GM21447 (cell line): ENCODE measurements at regions not wholly inside any gene's neighbourhood (a gene's known extent, or its start where the extent isn't known, plus 50 kb on each side); places are given as distances from the start of the nearest gene placed in this dataset.
"Not testable (repeated sequence)": the region's sequence is repeated elsewhere in the genome, so short reads cannot be mapped to it uniquely, and the experiment has no call there.

Experiments
- ATAC-seq: cut with Tn5 transposase; IDR thresholded peaks from one replicate; pipeline ENCODE4 v1.9.1; 2021; ENCODE audit not compliant: unreplicated experiment

DNA sequence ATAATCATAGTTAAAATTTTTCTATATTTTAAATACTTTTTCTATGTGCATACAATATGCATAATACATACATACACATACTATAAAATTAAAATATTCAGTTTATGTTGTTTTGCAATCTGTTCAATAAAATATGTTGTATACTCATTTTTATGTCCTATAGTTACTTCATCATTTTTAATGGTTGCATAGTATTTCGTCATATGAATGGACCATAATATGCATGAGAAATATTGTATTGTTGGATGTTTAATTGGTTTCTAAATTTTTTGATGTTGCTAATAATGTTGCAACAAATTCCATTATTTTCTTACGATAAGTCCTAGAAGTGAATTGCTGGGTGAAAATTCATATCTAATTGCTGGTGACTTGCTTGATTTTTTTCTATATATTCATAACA, 211.5 kb upstream of the GCFC2 start:
- no peak for ATAC-seq

DNA sequence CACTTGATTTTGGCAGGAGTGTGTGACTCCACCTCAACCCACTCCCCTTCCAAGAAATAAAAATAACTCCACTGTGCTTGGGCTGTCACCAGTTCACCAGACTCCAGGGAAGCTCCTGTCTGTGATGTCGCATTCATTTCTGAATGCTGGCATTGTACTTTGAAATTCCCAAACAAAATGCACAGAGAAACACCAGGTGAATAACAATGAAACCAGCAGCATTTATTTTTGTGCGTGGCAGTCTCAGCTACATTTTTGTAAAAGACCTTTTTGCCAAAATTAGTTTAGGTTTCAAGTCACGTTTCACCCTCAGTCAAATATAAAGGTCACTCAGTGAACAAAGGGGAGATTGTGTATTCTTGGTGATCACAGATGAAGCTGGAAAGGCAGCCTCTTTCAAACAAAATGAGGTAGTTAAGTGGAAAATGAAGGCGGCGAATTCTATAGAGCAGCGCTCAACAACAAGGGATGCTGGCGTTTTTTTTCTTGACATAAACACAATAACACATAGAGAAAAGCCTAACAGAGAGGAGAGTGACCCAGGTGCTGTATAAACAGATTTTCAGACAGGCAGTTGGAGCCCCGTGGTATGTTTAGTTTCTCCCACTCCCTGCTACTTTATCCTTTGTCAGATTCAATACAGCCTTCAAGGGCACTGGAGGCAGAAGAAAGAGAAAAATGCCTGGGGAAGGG, 210.3 kb upstream of the GCFC2 start:
- no peak for ATAC-seq

DNA sequence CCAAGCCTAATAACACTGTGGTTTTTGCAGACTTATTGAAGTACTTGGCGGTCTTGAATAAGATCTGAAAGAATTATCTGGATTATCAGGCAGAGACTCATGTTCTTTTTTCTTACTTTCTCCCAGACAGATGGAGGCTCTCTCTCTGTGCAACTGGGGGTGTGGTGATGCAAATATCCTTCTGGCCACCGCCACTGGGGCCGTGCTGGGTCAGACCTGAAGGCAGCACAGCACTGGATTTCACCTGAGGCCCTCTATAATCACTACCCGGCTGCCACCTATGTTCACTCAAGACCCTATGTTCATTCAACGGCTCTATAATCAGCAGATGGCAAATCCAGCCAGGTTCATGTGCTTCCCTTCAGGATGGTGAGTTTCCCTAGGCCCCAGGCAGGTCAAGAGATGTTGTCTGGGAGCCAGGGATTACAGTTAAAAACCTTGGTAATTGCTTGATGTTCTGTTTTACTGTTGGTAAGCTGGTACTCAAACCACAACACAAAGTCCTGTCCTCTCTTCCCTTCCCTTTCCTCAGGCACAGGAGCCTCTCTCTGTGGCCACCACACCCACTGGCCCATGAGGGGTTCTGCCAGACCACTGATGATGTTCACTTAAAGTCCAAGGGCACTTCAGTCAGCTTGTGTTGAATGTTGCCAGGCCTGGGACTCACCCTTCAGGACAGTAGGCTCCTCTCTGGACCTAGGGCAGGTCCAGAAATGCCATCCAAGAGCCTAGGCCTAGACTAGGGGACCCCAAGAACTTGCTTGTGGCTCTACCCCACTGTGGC, 205.3 kb upstream of the GCFC2 start:
- no peak for ATAC-seq

DNA sequence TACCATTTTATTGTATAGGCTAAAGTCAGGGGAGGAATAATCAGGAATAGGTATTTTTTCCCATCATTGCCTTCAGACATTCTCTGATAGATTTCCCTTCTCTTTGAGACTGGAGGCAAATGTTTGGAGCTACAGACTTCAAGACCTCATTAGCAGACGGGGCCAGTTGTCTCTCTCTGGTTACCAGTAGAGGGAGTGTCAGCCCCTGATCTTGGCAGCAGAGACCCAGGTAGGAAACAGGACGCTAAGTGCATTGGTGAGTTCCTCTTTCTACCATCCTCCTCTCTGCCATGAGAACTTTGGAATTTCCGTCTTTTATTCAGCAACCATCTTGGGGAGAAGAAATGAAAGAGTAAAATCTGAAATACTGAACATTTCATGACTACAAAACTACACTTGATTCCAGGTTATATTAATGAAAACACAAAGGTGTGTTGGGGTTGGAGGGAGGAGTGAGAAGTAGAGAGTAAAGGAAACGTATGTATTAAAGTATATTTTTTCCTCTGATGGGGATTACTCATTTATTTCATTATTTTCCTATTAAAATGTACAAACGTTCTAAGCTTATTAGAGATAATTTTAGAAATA, 186.2 kb upstream of the GCFC2 start:
- peak; percentile 54 for ATAC-seq

DNA sequence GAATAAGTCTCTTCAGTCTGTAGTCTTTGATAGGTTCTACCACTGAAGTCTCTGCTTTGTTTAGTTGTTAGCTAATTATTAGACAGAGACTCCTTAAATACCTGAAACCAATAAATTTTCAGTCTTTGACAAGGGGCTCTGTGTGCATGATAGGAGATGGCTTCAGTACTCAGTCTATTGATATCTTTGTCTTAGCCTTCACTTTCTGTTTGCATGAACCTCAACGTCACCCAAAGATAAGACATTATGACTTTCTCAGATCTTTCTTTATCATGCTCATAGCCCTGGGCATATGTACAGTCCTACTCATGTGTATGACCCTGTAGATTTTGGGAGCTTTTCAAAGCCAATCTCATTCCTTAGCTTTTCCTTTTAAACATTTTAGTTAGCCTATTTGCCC, 183.5 kb upstream of the GCFC2 start:
- no peak for ATAC-seq

DNA sequence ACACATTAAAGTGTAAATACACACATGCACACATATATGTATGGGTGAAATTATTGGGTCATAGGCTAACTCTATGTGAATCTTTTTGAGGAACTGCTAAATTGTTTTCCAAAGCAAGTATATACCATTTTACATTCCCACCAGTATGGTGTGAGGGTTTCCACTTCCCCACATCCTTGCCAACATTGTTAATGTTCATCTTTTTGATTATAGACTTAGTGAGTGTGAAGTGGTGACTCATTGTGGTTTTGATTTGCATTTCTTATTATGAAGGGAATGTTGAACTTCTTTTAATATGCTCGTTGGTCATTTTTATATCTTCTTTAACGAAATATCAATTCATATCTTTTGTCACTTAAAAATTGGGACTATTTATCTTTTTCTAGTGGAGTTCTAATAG, 181.8 kb upstream of the GCFC2 start:
- ATAC-seq, result no peak

DNA sequence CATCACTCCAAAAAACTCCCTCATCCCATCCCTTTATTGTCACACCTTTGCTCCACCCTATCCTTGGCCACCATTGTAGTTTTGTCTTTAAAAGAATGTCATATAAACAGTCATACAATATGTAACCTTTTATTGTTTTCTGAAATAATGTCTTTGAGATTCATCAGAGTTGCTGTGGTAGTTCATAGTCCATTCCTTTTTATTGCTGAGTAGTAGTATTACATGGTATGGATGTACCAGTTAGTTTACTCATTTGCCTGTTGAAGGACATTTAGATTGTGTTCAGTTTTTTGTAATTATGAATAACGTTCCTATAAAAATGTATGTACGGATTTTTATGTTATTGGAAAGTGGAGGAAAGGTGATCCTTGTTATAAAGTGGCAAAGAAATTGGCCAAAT, 171.8 kb upstream of the GCFC2 start:
- no peak for ATAC-seq

DNA sequence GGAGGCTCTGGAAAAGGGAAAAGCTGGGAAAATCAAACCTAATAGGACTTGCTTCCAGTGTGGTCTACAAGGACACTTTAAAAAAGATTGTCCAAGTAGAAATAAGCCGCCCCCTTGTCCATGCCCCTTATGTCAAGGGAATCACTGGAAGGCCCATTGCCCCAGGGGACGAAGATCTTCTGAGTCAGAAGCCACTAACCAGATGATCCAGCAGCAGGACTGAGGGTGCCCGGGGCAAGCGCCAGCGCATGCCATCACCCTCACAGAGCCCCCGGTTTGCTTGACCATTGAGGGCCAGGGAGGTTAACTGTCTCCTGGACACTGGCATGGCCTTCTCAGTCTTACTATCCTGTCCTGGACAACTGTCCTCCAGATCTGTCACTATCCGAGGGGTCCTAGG, 164.9 kb upstream of the GCFC2 start:
- ATAC-seq, result not testable (repeated sequence)

DNA sequence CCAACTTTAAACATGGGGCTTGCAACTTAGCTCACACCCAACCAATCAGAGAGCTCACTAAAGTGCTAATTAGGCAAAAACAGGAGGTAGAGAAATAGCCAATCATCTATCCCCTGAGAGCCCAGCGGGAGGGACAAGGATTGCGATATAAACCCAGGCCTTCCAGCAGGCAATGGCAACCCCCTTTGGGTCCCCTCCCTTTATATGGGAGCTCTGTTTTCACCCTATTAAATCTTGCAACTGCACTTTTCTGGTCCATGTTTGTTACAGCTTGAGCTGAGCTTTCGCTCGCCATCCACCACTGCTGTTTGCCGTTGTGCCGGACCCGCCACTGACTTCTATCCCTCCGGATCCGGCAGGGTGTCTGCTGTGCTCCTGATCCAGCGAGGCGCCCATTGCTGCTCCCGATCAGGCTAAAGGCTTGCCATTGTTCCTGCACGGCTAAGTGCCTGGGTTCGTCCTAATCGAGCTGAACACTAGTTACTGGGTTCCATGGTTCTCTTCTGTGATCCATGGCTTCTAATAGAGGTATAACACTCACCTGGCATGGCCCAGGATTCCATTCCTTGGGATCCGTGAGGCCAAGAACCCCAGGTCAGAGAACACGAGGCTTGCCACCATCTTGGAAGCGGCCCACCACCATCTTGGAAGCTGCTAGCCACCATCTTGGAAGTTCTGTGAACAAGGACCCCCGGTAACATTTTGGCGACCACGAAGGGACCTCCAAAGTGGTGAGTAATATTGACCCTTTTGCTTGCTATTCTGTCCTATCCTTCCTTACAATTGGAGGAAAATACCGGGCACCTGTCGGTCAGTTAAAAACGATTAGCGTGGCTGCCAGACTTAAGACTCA, 161.3 kb upstream of the GCFC2 start:
- not testable (repeated sequence) for ATAC-seq

DNA sequence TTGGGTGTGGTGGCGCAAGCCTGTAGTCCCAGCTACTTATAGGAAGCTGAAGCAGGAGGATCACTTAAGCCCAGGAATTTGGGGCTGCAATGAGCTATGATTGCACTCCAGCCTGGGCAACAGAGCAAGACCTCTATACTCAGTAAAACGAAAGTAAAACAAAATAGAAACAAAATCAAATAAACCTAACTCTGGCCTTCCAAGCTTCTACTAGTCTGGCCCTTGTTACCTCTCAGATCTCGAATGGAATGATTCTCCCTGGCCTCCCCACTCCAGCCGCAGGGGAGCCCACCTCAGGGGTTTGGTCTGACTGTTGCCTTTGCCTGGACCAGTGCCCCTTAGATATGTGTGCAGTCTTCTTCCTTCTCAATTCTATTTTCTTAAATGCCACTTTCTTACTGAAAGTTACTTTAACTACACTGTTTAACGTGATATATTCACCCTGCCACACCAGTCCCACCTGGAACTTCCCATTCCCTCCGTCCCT, 160.0 kb upstream of the GCFC2 start:
- ATAC-seq, result no peak

DNA sequence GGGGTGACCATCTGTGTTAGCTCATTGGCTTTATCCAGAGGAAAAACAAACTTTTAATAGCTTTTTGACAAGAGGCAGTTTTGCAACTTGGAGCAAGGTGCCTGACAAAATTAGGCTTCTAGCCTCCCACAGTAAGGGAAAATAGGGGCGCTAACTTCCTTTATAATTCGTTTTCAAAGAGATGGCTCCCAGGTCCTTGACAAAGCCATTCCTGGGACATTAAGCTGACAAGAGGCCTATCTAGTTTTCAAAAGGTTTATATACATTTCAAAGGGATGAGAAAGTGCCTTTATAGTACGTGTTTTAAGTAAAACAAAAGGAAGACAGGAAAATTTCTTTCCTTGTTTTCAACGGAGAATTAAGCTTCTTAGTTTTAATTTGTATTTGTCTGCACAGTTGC, 159.4 kb upstream of the GCFC2 start:
- no peak for ATAC-seq

DNA sequence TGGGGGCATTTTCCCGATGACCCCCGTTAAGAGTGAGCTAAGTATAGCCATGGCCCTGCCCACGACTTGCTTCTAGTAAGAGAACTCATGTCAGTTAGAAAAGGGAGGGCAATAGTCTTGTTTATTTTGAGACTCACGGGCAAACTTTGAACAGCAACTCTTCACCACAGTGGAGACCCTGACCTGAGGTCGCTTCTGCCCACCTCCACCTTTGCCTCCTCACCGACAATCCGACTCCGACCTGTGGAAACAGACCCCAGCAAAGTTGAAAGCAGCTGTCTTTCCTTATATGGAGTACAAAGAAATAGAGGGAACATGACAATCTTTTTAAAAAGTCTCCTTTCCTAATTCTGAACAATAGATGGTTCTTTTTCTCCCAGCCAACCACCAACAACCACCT, 155.0 kb upstream of the GCFC2 start:
- no peak for ATAC-seq

DNA sequence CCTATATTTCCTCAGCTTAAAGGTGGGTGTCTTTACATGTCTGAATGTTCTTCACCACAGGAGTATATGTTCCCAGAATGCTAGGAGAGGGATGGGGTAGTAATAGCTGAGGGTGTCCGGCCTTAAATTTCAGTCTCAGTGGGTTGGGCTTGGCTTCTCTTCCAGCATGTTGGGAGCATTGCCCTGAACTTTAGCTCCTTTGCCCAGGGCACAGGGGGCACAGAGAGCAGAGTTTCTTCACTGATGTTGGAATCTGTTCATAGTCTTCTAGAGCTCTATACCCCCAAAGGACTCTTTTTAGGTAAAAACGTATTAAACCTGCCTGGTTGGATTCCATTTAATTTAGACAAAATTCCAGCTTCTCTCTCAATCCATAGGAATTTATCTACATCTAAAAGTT, 154.4 kb upstream of the GCFC2 start:
- no peak for ATAC-seq

DNA sequence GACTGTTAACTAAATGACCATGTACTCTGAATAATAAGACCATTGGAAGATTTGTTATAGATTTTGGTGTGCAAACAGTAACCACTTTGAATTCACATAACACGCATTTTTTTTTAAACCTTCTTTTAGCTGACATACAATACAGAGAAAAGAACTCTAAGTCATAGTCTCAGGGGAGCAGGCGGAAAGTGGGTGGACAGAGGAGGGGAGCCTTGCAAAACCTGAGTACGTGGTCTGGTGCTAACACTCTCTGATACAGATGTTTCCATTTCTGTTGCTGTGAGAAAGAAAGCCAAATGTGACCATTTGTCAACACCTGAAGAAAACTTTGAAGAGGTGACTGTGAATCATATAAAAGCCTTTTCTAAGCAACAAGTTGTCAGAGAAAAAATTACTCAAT, 151.8 kb upstream of the GCFC2 start:
- no peak for ATAC-seq

DNA sequence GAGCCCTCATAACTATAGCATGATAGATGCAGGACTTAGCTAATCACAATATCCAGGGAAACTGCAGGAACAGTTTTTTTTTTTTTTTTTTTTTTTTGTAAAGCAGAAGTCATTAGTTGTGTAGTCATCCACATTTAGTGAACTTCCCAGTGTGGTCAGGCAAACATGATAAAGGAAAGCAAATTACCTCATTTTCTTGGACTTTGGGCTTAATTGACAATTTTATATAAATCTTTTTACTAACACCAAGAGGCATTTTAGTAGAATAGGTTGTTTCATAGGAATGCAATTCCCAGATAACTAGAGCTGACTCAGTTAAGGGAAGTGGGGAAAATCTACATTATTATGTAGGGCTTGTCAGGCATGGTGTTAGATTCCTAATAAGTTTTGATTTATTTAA, 142.7 kb upstream of the GCFC2 start:
- no peak for ATAC-seq

DNA sequence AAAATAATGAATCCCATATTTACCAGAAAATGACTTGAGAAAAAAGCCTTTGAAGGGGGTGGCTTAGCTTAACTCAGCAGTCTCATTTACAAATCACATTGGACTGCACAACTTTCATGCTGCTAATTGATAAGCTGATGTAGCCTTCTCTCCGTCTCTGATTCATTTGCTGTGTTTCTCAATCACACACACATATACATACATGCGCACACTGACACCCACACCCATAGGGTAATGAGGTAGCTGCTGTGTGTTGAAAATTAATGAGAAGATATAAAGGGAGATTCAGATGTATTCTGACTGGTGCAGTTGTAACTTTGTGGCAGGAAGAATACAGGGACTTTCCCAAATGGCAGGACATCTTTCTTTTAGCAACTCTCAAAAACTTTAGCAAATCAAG, 141.9 kb upstream of the GCFC2 start:
- ATAC-seq, result no peak

DNA sequence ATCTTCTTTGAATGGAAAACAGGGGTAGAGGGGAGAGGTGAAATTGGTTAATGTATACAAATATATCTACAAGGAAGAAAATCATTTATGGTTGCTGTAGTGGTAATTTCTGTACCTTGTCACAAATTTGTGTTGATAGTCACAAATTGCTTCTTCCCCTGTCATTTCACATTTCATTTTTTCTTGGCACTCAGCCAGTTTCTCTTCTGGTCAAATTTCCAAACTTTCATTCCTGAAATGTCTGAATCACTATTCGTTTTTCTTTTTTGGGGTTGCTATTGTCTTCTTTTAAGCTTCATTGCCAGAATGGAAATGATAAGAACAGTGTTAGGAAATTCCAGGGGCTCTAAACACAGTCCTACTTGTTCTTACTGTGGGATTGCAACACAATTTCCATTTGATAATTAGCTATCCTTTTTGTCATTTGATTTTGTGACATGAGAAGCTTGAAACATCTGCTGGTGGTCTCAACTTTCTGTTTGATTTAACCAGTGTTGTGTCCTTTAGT, 136.0 kb upstream of the GCFC2 start:
- ATAC-seq, result no peak

DNA sequence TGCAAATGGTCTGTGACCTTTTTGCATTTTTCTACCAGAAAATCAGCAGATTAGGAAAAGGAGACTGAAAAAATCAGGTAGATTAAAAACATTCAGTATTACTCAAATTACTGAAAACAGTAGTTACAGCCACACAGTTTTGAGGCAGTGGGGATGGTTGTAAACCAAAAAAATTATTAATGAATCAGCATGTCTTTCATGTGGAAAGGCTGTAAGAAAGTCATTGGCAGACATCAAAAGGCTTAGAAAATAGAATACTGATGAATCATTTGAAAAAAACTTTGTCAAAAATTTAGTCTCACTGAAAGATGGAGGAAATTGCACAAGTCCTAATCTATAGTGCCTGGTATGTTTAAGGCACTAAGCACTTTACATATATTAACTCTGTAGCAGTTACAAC, 133.9 kb upstream of the GCFC2 start:
- ATAC-seq, result no peak

DNA sequence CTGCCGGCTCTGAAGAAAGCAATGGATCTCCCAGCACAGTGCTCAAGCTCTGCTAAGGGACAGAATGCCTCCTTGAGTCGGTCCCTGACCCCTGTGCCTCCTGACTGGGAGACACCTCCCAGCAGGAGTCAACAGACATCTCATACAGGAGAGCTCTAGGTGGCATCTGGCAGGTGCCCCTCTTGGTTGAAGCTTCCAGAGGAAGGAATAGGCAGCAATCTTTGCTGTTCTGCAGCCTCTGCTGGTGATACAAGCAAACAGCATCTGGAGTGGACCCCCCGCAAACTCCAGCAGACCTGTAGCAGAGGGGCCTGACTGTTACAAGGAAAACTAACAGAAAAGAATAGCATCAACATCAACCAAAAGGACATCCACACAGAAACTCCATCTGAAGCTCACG, 123.9 kb upstream of the GCFC2 start:
- ATAC-seq, result not testable (repeated sequence)

DNA sequence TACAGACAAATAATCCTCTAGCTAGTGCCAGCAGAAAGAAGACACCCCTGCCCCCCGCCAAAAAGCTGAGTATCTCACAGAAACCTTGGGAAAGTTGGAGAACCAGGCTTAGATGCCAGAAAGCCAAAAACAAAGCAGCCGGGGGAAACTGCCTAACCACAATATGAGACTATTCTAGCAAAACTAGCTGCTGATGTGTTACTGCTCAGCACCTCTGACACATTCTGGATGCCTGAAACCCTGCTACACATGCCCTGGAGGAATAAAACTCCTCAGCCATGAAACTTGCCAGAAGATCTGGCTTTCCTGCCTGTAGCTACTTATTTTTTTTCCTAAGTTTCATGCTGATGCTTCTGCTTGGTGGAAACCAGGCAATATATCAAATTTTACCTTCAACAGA, 122.7 kb upstream of the GCFC2 start:
- no peak for ATAC-seq

DNA sequence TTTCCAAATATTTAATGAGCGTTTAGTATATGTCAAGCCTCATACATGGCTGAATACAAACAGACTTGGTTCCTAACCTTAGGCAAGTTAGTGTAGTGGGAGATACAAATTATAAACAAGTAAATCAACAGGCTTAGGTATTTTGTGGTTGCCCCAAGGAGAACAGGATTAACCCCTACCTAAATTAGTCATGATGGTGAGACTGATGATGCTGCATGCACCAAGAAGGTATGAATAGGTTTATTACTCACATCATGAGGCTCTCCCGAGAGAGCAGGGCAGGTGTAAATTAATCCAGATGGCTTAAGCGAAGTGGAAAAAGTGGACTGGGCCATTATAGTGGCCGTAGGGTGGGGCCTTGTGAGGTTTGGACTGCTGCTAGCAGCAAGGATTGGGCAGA, 118.1 kb upstream of the GCFC2 start:
- no peak for ATAC-seq
